HG03442 (cell line): ENCODE measurements at regions not wholly inside any gene's neighbourhood (a gene's known extent, or its start where the extent isn't known, plus 50 kb on each side); places are given as distances from the start of the nearest gene placed in this dataset.

Source experiments
- ATAC-seq: cut with Tn5 transposase; IDR thresholded peaks from one replicate; pipeline ENCODE4 v1.9.1; 2021; ENCODE audit warnings: mild to moderate bottlenecking, moderate library complexity; ENCODE audit not compliant: unreplicated experiment

DNA sequence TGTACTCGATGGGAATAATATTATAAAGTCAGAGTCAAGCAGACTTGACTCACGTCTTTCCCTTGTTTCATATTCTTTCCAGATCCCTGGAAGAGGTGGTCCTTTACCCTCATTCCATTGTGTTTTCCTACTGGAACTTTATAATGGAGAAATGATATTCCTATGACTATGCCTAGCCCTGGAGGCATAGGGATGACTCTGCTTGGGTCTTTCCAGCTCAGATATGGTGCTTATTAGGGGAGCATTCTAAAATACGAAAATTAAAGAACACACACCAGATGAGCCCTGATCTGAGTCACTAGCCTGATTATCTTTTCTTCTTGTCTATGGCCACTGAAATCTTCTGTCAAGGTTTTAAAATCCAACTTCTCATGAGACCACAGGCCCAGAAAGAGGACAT, 231.4 kb downstream of the ANKRD50 start:
- ATAC-seq = no peak

GRCh38 chr4:124483048-124483906, 229.3 kb downstream of the ANKRD50 start:
- ATAC-seq = no peak

GRCh38 chr4:124484008-124484407, 228.5 kb downstream of the ANKRD50 start:
- no peak for ATAC-seq

- no peak for ATAC-seq
These were observed 227.6 kb downstream of the ANKRD50 start for GRCh38 chr4:124484940-124485339.

GRCh38 chr4:124486423-124486822, 226.1 kb downstream of the ANKRD50 start:
- no peak for ATAC-seq

DNA sequence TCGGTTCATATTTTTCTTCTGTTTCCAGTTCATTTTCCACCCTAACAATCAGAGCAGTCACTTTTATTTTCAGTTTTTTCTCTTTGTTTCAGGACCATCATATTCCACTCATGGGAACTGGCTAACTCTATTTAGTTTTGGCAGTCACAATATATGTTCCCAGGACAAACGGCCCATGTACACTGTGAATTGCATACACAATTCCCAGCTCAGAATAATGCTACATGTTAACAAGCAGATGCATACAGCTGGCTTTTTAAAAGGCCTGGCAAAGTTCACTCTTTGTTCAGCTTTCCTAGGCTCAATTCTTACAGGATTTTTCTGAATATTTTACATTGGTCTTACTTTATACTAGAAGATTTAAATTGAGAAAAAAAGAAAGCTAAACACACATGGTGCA, 224.9 kb downstream of the ANKRD50 start:
- ATAC-seq = no peak

- ATAC-seq = no peak
These were observed 221.0 kb downstream of the ANKRD50 start for GRCh38 chr4:124491361-124492145.

- ATAC-seq = no peak
These were observed 213.3 kb downstream of the ANKRD50 start for GRCh38 chr4:124499261-124499660.

DNA sequence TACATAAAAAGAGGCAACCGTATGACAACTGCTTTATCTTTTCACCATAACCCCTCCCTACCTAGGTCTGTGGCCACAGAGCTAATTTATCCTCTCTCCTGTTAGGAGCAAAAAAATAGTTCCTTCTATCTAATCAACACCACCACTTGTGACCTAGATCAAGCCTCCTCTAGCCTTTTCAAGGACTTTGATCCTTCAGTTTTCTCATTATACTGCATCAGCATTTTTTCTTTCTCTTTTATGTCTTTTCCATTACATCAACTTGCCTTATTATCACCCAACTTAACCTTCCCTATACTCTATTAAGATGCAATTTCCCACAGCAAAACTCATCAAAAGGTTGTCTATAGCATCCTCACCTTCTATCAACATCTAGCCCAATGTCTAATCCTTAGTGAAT, 211.0 kb downstream of the ANKRD50 start:
- no peak for ATAC-seq

DNA sequence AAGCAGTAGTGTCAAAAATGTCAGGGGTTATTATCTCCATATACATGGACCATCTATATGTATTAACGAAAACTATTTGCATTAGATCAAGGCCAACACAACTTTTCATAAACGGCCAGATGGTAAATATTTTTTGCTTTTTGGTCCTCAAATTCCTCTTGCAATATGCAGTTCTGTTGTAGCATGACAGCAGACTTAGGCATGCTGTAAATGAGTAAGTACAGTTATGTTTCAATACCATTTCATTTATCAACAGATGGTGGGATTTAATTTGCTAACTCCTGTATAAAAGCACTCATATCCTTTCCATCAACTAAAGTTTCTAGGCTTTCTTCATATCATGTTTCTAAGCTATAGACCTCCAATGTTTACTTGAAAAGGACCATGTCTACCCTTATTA, 208.1 kb downstream of the ANKRD50 start:
- no peak for ATAC-seq

DNA sequence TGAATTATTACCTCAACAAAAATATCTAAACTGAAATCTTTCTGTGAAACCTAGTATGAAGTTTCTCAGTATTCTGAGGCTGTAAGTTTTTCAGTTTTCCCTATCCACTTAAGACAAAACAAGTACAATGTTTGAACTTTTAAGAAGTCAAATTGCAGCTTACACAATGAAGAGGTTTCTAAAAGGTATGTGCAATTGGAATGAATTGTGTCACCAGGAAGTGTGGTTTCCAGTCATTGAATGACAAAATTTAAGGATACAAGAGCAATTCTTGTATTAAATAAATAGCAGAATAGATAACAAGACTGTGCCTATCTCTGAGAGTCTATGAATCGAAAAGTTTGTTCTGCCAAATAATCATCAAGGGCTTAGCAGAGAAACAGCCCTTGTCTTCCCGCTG, 207.3 kb downstream of the ANKRD50 start:
- ATAC-seq = no peak

GRCh38 chr4:124509151-124509550, 203.4 kb downstream of the ANKRD50 start:
- ATAC-seq = no peak

DNA sequence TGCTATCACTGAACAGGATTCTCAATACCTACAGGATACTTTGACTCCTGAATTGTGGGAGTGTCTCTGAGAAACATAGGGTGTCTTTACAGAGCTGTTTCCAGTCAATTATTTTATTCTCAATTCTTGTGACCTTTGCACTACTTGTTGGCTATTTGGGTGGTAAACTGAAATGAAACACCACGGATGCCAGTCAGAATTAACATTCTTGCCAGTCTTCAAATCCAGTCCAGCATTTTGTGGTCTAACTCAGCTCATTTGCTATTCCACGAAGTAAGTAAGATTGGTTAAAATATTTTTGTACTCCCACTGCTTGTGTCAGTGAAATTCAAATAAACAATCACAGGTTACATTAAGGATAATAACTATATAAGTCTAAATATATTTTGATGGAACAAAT, 197.9 kb downstream of the ANKRD50 start:
- no peak for ATAC-seq

DNA sequence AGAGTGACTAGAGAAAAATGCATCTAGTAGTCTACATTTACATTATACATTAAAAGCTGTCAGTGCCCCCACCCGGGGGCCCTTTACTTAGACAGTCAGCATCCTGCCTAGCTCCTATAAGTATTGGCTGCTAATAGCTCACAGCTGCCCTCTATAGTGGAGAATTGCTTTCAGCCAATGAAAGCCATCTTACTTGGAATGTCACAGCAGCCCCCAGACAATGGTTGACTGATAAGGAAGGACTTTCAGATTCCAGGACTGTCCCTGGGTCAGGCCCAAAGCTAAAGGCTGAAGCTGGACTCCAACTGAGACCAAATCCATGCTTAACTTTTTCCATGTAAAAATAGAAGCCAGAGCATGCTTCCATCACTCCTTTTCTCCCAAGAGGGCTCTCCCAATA, 196.9 kb downstream of the ANKRD50 start:
- ATAC-seq = no peak

DNA sequence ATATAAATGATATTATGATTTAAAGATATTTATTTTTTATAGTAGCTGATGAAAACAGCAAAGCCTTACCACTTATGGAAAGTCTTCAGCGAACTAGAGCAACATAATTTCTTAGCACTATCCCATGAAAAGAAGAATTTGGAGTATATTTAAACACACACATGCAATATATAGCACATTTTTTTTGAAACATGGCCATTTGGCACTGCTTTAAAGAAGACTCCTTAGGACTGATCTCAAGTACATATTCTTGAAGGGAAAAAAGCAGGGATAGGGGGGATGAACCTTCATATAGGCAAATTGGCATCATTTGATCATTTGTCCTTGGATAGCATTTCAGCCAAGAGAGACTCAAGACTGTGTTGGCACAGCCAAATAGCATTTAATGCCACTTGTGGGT, 193.3 kb downstream of the ANKRD50 start:
- ATAC-seq = no peak

DNA sequence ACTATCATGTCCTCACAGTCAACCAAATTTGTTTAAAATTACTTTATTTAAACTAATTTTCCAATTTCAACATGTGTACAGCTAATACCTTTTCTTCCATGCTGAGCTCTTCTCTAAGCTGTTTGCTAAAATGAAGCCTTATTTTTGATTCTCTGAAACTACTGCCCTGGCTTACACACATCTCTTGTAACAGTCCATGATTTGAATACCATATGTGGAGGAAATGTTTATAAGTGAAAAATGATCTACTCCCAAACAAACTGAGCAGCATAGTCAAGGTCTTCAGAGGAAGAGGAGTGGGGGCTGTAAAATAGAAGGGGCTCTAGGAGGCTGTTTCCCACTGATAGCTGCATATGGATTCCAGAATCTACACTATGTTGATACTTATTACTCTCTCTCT, 188.7 kb downstream of the ANKRD50 start:
- ATAC-seq = no peak

- ATAC-seq = no peak
These were observed 187.0 kb downstream of the ANKRD50 start for GRCh38 chr4:124525524-124525923.

GRCh38 chr4:124526331-124526730, 186.2 kb downstream of the ANKRD50 start:
- no peak for ATAC-seq

- no peak for ATAC-seq
These were observed 185.8 kb downstream of the ANKRD50 start for GRCh38 chr4:124526769-124527168.

GRCh38 chr4:124527364-124527763, 185.2 kb downstream of the ANKRD50 start:
- no peak for ATAC-seq

- no peak for ATAC-seq
These were observed 183.4 kb downstream of the ANKRD50 start for GRCh38 chr4:124529131-124529530.

GRCh38 chr4:124530464-124531077, 182.0 kb downstream of the ANKRD50 start:
- no peak for ATAC-seq
